HG03575 (cell line): ENCODE measurements at regions not wholly inside any gene's neighbourhood (a gene's known extent, or its start where the extent isn't known, plus 50 kb on each side); places are given as distances from the start of the nearest gene placed in this dataset.

Experiments
- ATAC-seq: cut with Tn5 transposase; IDR thresholded peaks from one replicate; pipeline ENCODE4 v1.9.1; 2021; ENCODE audit not compliant: unreplicated experiment, insufficient number of reproducible peaks, low FRiP score; ENCODE audit errors: extremely low read depth

GRCh38 chr2:226634943-226635604, 164.5 kb downstream of the IRS1 start:
- ATAC-seq, result no peak

- no peak for ATAC-seq
Measured at GRCh38 chr2:226631671-226632070, 167.9 kb downstream of the IRS1 start.

- no peak for ATAC-seq
Measured at GRCh38 chr2:226631187-226631586, 168.4 kb downstream of the IRS1 start.

GRCh38 chr2:226625946-226626345, 173.7 kb downstream of the IRS1 start:
- ATAC-seq, result no peak

GRCh38 chr2:226623587-226624368, 175.8 kb downstream of the IRS1 start:
- no peak for ATAC-seq

GRCh38 chr2:226622484-226622883, 177.1 kb downstream of the IRS1 start:
- ATAC-seq, result no peak

- ATAC-seq, result no peak
Measured at GRCh38 chr2:226620176-226620575, 179.4 kb downstream of the IRS1 start.

GRCh38 chr2:226619707-226620106, 179.9 kb downstream of the IRS1 start:
- no peak for ATAC-seq

GRCh38 chr2:226618875-226619605, 180.6 kb downstream of the IRS1 start:
- no peak for ATAC-seq

- ATAC-seq, result no peak
Measured at GRCh38 chr2:226618544-226618874, 181.1 kb downstream of the IRS1 start.

GRCh38 chr2:226615891-226616290, 183.7 kb downstream of the IRS1 start:
- ATAC-seq, result no peak

- no peak for ATAC-seq
Measured at GRCh38 chr2:226611944-226612318, 187.7 kb downstream of the IRS1 start.

- no peak for ATAC-seq
Measured at GRCh38 chr2:226611196-226611943, 188.2 kb downstream of the IRS1 start.

- no peak for ATAC-seq
Measured at GRCh38 chr2:226609366-226609765, 190.3 kb downstream of the IRS1 start.

GRCh38 chr2:226608451-226608850, 191.2 kb downstream of the IRS1 start:
- no peak for ATAC-seq

GRCh38 chr2:226607379-226607778, 192.2 kb downstream of the IRS1 start:
- ATAC-seq, result no peak

GRCh38 chr2:226605642-226606041, 194.0 kb downstream of the IRS1 start:
- no peak for ATAC-seq

- ATAC-seq, result no peak
Measured at GRCh38 chr2:226603606-226604005, 196.0 kb downstream of the IRS1 start.

GRCh38 chr2:226601881-226602662, 197.5 kb downstream of the IRS1 start:
- no peak for ATAC-seq
